Stomach (tissue), 8 donors: ENCODE measurements at regions not wholly inside any gene's neighbourhood (a gene's known extent, or its start where the extent isn't known, plus 50 kb on each side); places are given as distances from the start of the nearest gene placed in this dataset.

ENCODE experiments used
- DNase-seq, 2 donors: peaks; one replicate each; pipeline versions ENCODE4 v3.0.0 to v3.0.0-alpha.2; 2013 to 2019
- H3K27ac ChIP-seq, 5 donors: fragments of 200-600 bp in 4 of 5; sonication (generic) in 4 of 5; one replicate each; pipeline ENCODE4 v1.5.1; 2013 to 2019; ENCODE audit warnings: mild to moderate bottlenecking in 1 of 5, moderate library complexity in 1 of 5
- H3K27me3 ChIP-seq, 3 donors: fragments of 200-600 bp; sonication (generic); one replicate each; pipeline ENCODE4 v1.5.1; 2017 to 2019; ENCODE audit warnings: mixed run types in 1 of 3
- H3K36me3 ChIP-seq, 4 donors: fragments of 200-600 bp; sonication (generic); 1 replicate in 3 of 4; 2 replicates in 1 of 4; pipeline ENCODE4 v1.5.1; 2016 to 2019
- H3K4me1 ChIP-seq, 4 donors: fragments of 200-600 bp; sonication (generic); one replicate each; pipeline ENCODE4 v1.5.1; 2016 to 2019
- H3K4me3 ChIP-seq, 4 donors: fragments of 200-600 bp; sonication (generic) in 3 of 4; one replicate each; pipeline ENCODE4 v1.5.1; 2016 to 2019; ENCODE audit warnings: mild to moderate bottlenecking in 1 of 4
- H3K9me3 ChIP-seq, 4 donors: fragments of 200-600 bp; sonication (generic); one replicate each; pipeline ENCODE4 v1.5.1; 2016 to 2019
- CTCF ChIP-seq, 7 experiments: fragments of 450-650 bp in 4 of 7; fragments of 200-600 bp in 3 of 7; sonication (generic) in 3 of 7; IDR thresholded peaks; one replicate each; pipeline ENCODE4 v1.5.1; 2016 to 2019; ENCODE audit warnings: antibody characterized with exemption in 7 of 7, control low read depth in 2 of 7, mild to moderate bottlenecking in 1 of 7
- EP300 ChIP-seq: sonication (generic); formaldehyde crosslinking; IDR thresholded peaks from one replicate; pipeline ENCODE4 v1.6.1; 2017; ENCODE audit warnings: antibody characterized with exemption
- POLR2A ChIP-seq, 4 donors: fragments of 450-650 bp; IDR thresholded peaks; one replicate each; pipeline ENCODE4 v1.6.1; 2016; ENCODE audit warnings: antibody characterized with exemption in 4 of 4, control low read depth in 2 of 4, mild to moderate bottlenecking in 1 of 4, moderate library complexity in 1 of 4
- POLR2AphosphoS5 ChIP-seq, 3 donors: sonication (generic); formaldehyde crosslinking; IDR thresholded peaks; one replicate each; pipeline ENCODE4 v1.6.1; 2016; ENCODE audit warnings: antibody characterized with exemption in 3 of 3
- WGBS, 5 donors: extraction: QIAGEN DNeasy Blood & Tissue Kit in 3 of 5; methylation state at CpG; one replicate each; pipeline versions ENCODE4 v1.1.5 to v1.1.7; 2013 to 2018; 5-methylcytosine and 5-hydroxymethylcytosine counted together
- intact Hi-C: fragments of 100-400 bp; cut with DNase I; formaldehyde crosslinking; loops from one replicate; pipeline ENCODE4 v1.15.1; 2023; ENCODE audit warnings: low total_unique reads
- donor health status: healthy with polysubstance abuse.
- donor health status: Bipolar disorder and iron deficiency.
- donor health status: healthy.

- intact Hi-C loops, result no loop called here
- Histone ChIP-seq H3K9me3 (no peaks in the 10 kb centered on the region), H3K4me3 (no peak overlapping the region), H3K4me1 (peaks cover 0 to 16% (median 2%) of the 10 kb centered on the region in 4 donors), H3K27ac (peak overlapping the region in 1 of 5 donors; percentile 47), H3K36me3 (no peaks in the 10 kb centered on the region), H3K27me3 (no peaks in the 10 kb centered on the region)
- TF ChIP-seq CTCF (IDR thresholded peaks at IDR 0.05), result no peak
- peak; percentile 22 to 81 (median 75) for TF ChIP-seq POLR2AphosphoS5 (IDR thresholded peaks at IDR 0.05)
- DNase-seq, result peak in 1 of 2 donors; percentile 61
- WGBS, 5 donors, result 53 to 67% (median 61%) methylated on average over 6 of the region's 6 CpGs
Measured at GRCh38 chr16:79336437-79337229, 263.9 kb downstream of the MAF start.

GRCh38 chr16:79334127-79334526, 266.4 kb downstream of the MAF start:
- intact Hi-C loops, result no loop called here
- TF ChIP-seq CTCF (IDR thresholded peaks at IDR 0.05), result peak in 1 of 7 experiments; percentile 10
- TF ChIP-seq POLR2AphosphoS5 (IDR thresholded peaks at IDR 0.05), result no peak
- no peak for TF ChIP-seq POLR2A (IDR thresholded peaks at IDR 0.05)
- TF ChIP-seq EP300, result no peak
- Histone ChIP-seq H3K4me3 (no peak overlapping the region), H3K4me1 (peaks cover 0 to 17% (median 2%) of the 10 kb centered on the region in 4 donors), H3K36me3 (no peaks in the 10 kb centered on the region), H3K27ac (no peak overlapping the region), H3K27me3 (no peaks in the 10 kb centered on the region), H3K9me3 (no peaks in the 10 kb centered on the region)
- WGBS, 5 donors, result 78 to 81% (median 80%) methylated on average over 13 of the region's 13 CpGs
- DNase-seq, result no peak

GRCh38 chr16:79331066-79331465, 269.5 kb downstream of the MAF start:
- Histone ChIP-seq H3K36me3 (no peaks in the 10 kb centered on the region), H3K27me3 (no peaks in the 10 kb centered on the region), H3K27ac (no peak overlapping the region), H3K9me3 (no peaks in the 10 kb centered on the region), H3K4me3 (no peak overlapping the region), H3K4me1 (peaks cover 0 to 20% (median 9%) of the 10 kb centered on the region in 4 donors)
- intact Hi-C loops, result no loop called here
- DNase-seq, result no peak
- WGBS, 5 donors, result 47 to 77% (median 75%) methylated on average over 2 of the region's 2 CpGs
- TF ChIP-seq EP300 (no peak), POLR2AphosphoS5 (IDR thresholded peaks at IDR 0.05) (no peak), CTCF (IDR thresholded peaks at IDR 0.05) (no peak), POLR2A (IDR thresholded peaks at IDR 0.05) (no peak)

- Histone ChIP-seq H3K27me3 (no peaks in the 10 kb centered on the region), H3K36me3 (no peaks in the 10 kb centered on the region), H3K9me3 (no peaks in the 10 kb centered on the region), H3K27ac (no peak overlapping the region), H3K4me3 (no peak overlapping the region), H3K4me1 (peaks cover 0 to 20% (median 9%) of the 10 kb centered on the region in 4 donors)
- no peak for TF ChIP-seq CTCF (IDR thresholded peaks at IDR 0.05)
- TF ChIP-seq POLR2AphosphoS5 (IDR thresholded peaks at IDR 0.05), result no peak
- TF ChIP-seq EP300, result no peak
- no peak for TF ChIP-seq POLR2A (IDR thresholded peaks at IDR 0.05)
- intact Hi-C loops, result no loop called here
- 77 to 81% (median 79%) methylated on average over 4 of the region's 4 CpGs for WGBS, 5 donors
- DNase-seq, result no peak
Measured at GRCh38 chr16:79329967-79330366, 270.6 kb downstream of the MAF start.
